DND-41 (cell line): ENCODE measurements at regions not wholly inside any gene's neighbourhood (a gene's known extent, or its start where the extent isn't known, plus 50 kb on each side); places are given as distances from the start of the nearest gene placed in this dataset.

Experiments used
- ATAC-seq: fragments of 200-7000 bp; cut with Tn5 transposase; 3 replicates; pipeline ENCODE4 v1.9.1; 2021; ENCODE audit warnings: low read depth; ENCODE audit not compliant: insufficient read depth
- DNase-seq: peaks from one replicate; pipeline ENCODE4 v3.0.0-alpha.2; 2020
- H2AFZ ChIP-seq: 2 replicates; pipeline ENCODE4 v1.6.0; 2012; ENCODE audit warnings: low read depth, low read length
- H3K27ac ChIP-seq: 2 replicates; pipeline ENCODE4 v1.5.1; 2012; ENCODE audit warnings: low read length, inconsistent platforms
- H3K27me3 ChIP-seq: fragments of 200-600 bp; sonication (generic); 2 replicates; pipeline ENCODE4 v1.6.0; 2012; ENCODE audit warnings: low read length, mild to moderate bottlenecking, inconsistent platforms; ENCODE audit not compliant: insufficient read depth, poor library complexity
- H3K36me3 ChIP-seq: 2 replicates; pipeline ENCODE4 v1.5.1; 2012; ENCODE audit warnings: low read length, inconsistent platforms; ENCODE audit not compliant: insufficient read depth
- H3K4me1 ChIP-seq: 2 replicates; pipeline ENCODE4 v1.5.1; 2012; ENCODE audit warnings: mild to moderate bottlenecking, low read length; ENCODE audit not compliant: insufficient read depth
- H3K4me2 ChIP-seq: 2 replicates; pipeline ENCODE4 v1.6.0; 2012; ENCODE audit warnings: mild to moderate bottlenecking, moderate library complexity, low read length, inconsistent platforms; ENCODE audit not compliant: insufficient read depth
- H3K4me3 ChIP-seq, 2 experiments: fragments of 200-600 bp in 1 of 2; shearing (Covaris generic) in 1 of 2; 2 replicates each; pipeline ENCODE4 v1.5.1; 2012 to 2016; ENCODE audit warnings: inconsistent platforms in 2 of 2, low read length in 2 of 2, mild to moderate bottlenecking in 2 of 2, low read depth in 1 of 2, moderate library complexity in 1 of 2
- H3K79me2 ChIP-seq: 2 replicates; pipeline ENCODE4 v1.6.0; 2012; ENCODE audit warnings: low read length, inconsistent platforms; ENCODE audit not compliant: insufficient read depth
- H3K9ac ChIP-seq: 2 replicates; pipeline ENCODE4 v1.6.0; 2012; ENCODE audit warnings: low read depth, mild to moderate bottlenecking, inconsistent platforms, low read length, moderate library complexity
- H3K9me3 ChIP-seq: 2 replicates; pipeline ENCODE4 v1.5.1; 2012; ENCODE audit warnings: low read length, moderate library complexity, mild to moderate bottlenecking, inconsistent platforms; ENCODE audit not compliant: insufficient read depth, severe bottlenecking
- H4K20me1 ChIP-seq: 2 replicates; pipeline ENCODE4 v1.6.0; 2012; ENCODE audit warnings: low read length; ENCODE audit not compliant: insufficient read depth
- EZH2 ChIP-seq: IDR thresholded peaks from 3 replicates; pipeline ENCODE4 v1.6.1; 2012; ENCODE audit warnings: borderline replicate concordance, low read depth, mild to moderate bottlenecking, moderate library complexity, low read length, inconsistent platforms; ENCODE audit not compliant: severe bottlenecking
- TF ChIP-seq, protein P1 (sequence below): IDR thresholded peaks from 2 replicates; pipeline ENCODE4 v1.5.1; 2012; ENCODE audit warnings: borderline replicate concordance, low read length, moderate library complexity, mild to moderate bottlenecking; ENCODE audit not compliant: poor library complexity, severe bottlenecking; ENCODE audit errors: extremely low read depth

DNA sequence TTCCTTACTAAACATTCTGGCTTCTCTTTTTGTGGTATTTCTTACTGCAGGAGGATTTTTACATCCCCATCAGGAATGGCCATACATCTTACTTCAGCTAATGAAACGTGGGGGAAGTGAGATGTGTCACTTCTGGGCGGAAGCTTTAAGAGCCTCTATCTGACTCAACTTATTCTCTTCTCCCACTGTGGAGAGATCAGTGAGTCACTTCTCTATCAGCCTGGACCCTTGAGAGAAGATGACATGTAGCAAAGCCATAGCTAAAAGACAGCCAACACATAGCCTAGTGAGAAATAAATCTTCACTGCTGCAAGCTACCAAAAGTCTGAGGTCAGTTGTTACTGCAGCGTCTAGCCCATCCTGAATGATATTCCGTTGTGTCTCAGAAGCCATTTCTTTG, 1066.7 kb upstream of the RBFOX1 start:
- Histone ChIP-seq H3K27ac (no peak overlapping the region), H3K4me3 (no peak overlapping the region), H3K9me3 (no peaks in the 10 kb centered on the region), H2AFZ (no peak overlapping the region), H3K36me3 (no peaks in the 10 kb centered on the region), H3K9ac (no peak overlapping the region), H3K4me2 (no peak overlapping the region), H3K27me3 (no peaks in the 10 kb centered on the region), H4K20me1 (no peaks in the 10 kb centered on the region), H3K79me2 (no peaks in the 10 kb centered on the region), H3K4me1 (no peaks in the 10 kb centered on the region)
- no peak for TF ChIP-seq EZH2
- TF ChIP-seq, protein P1, sequence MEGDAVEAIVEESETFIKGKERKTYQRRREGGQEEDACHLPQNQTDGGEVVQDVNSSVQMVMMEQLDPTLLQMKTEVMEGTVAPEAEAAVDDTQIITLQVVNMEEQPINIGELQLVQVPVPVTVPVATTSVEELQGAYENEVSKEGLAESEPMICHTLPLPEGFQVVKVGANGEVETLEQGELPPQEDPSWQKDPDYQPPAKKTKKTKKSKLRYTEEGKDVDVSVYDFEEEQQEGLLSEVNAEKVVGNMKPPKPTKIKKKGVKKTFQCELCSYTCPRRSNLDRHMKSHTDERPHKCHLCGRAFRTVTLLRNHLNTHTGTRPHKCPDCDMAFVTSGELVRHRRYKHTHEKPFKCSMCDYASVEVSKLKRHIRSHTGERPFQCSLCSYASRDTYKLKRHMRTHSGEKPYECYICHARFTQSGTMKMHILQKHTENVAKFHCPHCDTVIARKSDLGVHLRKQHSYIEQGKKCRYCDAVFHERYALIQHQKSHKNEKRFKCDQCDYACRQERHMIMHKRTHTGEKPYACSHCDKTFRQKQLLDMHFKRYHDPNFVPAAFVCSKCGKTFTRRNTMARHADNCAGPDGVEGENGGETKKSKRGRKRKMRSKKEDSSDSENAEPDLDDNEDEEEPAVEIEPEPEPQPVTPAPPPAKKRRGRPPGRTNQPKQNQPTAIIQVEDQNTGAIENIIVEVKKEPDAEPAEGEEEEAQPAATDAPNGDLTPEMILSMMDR = no peak
- ATAC-seq = no peak
- DNase-seq = no peak

DNA sequence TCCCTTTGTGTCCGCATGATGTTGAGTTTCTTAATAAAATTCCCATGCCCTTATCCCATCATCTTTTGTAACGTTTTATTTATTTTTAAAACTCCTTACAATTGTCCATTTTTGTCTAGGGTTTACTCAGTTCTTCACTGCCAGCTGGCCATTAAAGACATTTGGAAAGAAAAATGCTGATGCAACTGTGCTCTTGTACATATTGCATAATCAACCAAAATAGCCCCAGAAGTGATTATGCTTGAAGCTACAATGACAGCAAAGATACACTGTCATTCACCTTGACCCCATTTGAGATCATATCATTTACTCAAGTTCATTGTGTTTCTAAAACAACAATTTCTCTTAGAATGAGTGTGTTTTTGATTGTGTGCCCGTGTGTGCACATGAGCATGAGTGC, 1074.6 kb upstream of the RBFOX1 start:
- Histone ChIP-seq H3K4me2 (no peak overlapping the region), H3K9ac (no peak overlapping the region), H4K20me1 (no peaks in the 10 kb centered on the region), H3K27ac (no peak overlapping the region), H3K4me1 (no peaks in the 10 kb centered on the region), H3K27me3 (no peaks in the 10 kb centered on the region), H3K36me3 (no peaks in the 10 kb centered on the region), H3K9me3 (no peaks in the 10 kb centered on the region), H3K79me2 (no peaks in the 10 kb centered on the region), H3K4me3 (no peak overlapping the region), H2AFZ (no peak overlapping the region)
- TF ChIP-seq EZH2 = no peak
- TF ChIP-seq, protein P1 = no peak
- ATAC-seq = no peak
- DNase-seq = no peak

DNA sequence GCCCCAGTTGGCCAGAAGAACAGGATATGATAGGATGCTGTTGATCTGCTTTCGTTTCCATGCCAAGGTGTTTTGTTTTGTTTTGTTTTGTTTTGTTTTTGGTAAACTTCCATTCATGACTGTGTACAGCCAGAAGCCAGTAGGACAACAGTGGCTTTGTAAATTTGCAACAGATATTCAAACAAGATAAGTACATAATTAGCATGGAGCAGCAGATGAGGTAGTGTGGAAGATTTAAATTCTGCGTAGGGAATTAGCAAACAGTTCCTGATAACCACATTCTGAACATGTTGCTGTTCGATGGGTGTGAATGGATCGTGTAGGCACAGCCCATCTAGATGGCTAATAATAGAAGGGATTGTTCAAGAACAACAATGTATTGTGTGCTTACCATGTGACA, 1080.1 kb upstream of the RBFOX1 start:
- Histone ChIP-seq H4K20me1 (no peaks in the 10 kb centered on the region), H3K27ac (no peak overlapping the region), H3K4me3 (no peak overlapping the region), H3K9ac (no peak overlapping the region), H3K27me3 (no peaks in the 10 kb centered on the region), H3K4me1 (no peaks in the 10 kb centered on the region), H2AFZ (no peak overlapping the region), H3K9me3 (no peaks in the 10 kb centered on the region), H3K4me2 (no peak overlapping the region), H3K79me2 (no peaks in the 10 kb centered on the region), H3K36me3 (no peaks in the 10 kb centered on the region)
- no peak for DNase-seq
- TF ChIP-seq, protein P1 = no peak
- TF ChIP-seq EZH2 = no peak
- no peak for ATAC-seq

DNA sequence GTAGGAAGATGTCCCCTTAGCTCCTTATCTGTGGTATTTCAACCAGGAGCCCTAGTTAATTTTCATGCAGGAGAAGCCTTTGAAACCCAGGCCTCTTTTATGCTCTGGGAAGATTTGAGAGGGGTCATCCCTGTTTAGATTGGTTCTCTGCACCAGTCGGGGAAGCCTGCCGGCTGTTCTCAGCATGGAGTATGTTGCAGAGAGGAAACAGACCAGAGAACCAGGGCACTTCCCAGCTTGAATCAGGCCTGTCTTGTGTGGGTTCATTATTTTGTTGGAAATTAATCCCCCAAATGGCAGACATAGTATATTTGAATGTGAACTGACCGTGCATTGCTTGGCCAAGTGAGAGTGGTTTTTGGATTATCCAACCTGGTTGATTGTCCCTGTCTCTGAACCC, 1082.1 kb upstream of the RBFOX1 start:
- TF ChIP-seq, protein P1 = no peak
- no peak for TF ChIP-seq EZH2
- Histone ChIP-seq H3K9ac (no peak overlapping the region), H4K20me1 (no peaks in the 10 kb centered on the region), H3K27ac (no peak overlapping the region), H3K4me3 (no peak overlapping the region), H3K79me2 (no peaks in the 10 kb centered on the region), H3K9me3 (no peaks in the 10 kb centered on the region), H3K4me1 (no peaks in the 10 kb centered on the region), H2AFZ (no peak overlapping the region), H3K36me3 (no peaks in the 10 kb centered on the region), H3K4me2 (no peak overlapping the region), H3K27me3 (no peaks in the 10 kb centered on the region)
- DNase-seq (no peak), ATAC-seq (no peak)
